ENCODE measurements at regions not wholly inside any gene's neighbourhood (a gene's known extent, or its start where the extent isn't known, plus 50 kb on each side); places are given as distances from the start of the nearest gene placed in this dataset.

- TF ChIP-seq FOXA1 (IDR thresholded peaks at IDR 0.05) = no peak
- TF ChIP-seq REST (IDR thresholded peaks at IDR 0.05) = no peak
- no peak for TF ChIP-seq JUND (IDR thresholded peaks at IDR 0.05)
- TF ChIP-seq FOXA2 (IDR thresholded peaks at IDR 0.05) = no peak
- no peak for TF ChIP-seq TAF1 (conservative IDR thresholded peaks at IDR 0.05)
- no peak for TF ChIP-seq GABPA (IDR thresholded peaks at IDR 0.05 in 1 of 2, conservative IDR thresholded peaks at IDR 0.05 in 1 of 2)
- no peak for TF ChIP-seq HNF4A (conservative IDR thresholded peaks at IDR 0.05)
- TF ChIP-seq YY1 (IDR thresholded peaks at IDR 0.05) = no peak
- TF ChIP-seq ATF3 (IDR thresholded peaks at IDR 0.05) = no peak
- no peak for TF ChIP-seq SP1 (IDR thresholded peaks at IDR 0.05)
- no peak for TF ChIP-seq RAD21 (IDR thresholded peaks at IDR 0.05)
- TF ChIP-seq EGR1 (IDR thresholded peaks at IDR 0.05; ENCODE audit: low read depth in 2 of 2) = no peak
- TF ChIP-seq ZBTB33 (IDR thresholded peaks at IDR 0.05) = no peak
- TF ChIP-seq MAX (IDR thresholded peaks at IDR 0.05) = no peak
- TF ChIP-seq RXRA (IDR thresholded peaks at IDR 0.05) = no peak
- no peak for TF ChIP-seq NR2F2 (IDR thresholded peaks at IDR 0.05)
- no peak for TF ChIP-seq HNF4G (IDR thresholded peaks at IDR 0.05)
- no peak for TF ChIP-seq CTCF (IDR thresholded peaks at IDR 0.05; ENCODE audit: low read depth, low read length, missing input control)
- no peak overlapping the region for H3K9ac ChIP-seq (ENCODE audit: low read depth in 1 of 2, low read length in 2 of 2)
- H3K9me3 ChIP-seq (ENCODE audit: control insufficient read depth in 4 of 4, low read length in 3 of 4) = no peaks in the 10 kb centered on the region
- no peaks in the 10 kb centered on the region for H3K4me1 ChIP-seq (ENCODE audit: control insufficient read depth in 4 of 4, insufficient read depth in 4 of 4, low read length in 3 of 4)
- 79% methylated on average over 3 of the region's 3 CpGs for WGBS
- no peak for DNase-seq (ENCODE audit: low spot score)
- no peaks in the 10 kb centered on the region for H3K36me3 ChIP-seq (ENCODE audit: control insufficient read depth in 4 of 4, insufficient read depth in 3 of 4, low read depth in 1 of 4, low read length in 3 of 4)
- H3K27me3 ChIP-seq (ENCODE audit: control insufficient read depth in 4 of 4, insufficient read depth in 4 of 4, low read length in 3 of 4) = no peaks in the 10 kb centered on the region
- H3K27ac ChIP-seq (ENCODE audit: low read depth in 1 of 2, low read length in 2 of 2) = no peak overlapping the region
- no peak overlapping the region for H3K4me3 ChIP-seq (ENCODE audit: low read depth in 1 of 3, low read length in 3 of 3)
These were observed 156.6 kb downstream of the FHIP1A start for GRCh38 chr4:151565583-151565982.
